ENCODE measurements at regions not wholly inside any gene's neighbourhood (a gene's known extent, or its start where the extent isn't known, plus 50 kb on each side); places are given as distances from the start of the nearest gene placed in this dataset.
"Not testable (repeated sequence)": the region's sequence is repeated elsewhere in the genome, so short reads cannot be mapped to it uniquely, and the experiment has no call there.

DNA sequence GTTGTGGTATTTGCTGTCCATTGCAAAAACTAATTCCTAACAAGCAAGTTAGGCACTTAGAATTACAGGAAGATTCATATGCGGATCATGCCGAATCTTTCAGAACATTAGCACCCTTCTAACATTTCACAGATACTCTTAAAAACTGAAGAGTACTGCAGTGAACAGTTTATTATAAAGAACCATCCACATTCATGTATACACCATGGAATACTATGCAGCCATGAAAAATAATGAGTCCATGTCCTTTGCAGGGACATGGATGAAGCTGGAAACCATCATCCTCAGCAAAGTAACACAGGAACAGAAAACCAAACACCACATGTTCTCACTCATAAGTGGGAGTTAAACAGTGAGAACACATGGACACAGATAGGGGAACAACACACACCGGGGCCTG is 319.9 kb downstream of the FGFR2 start:
- TF ChIP-seq CTCF, POLR2A (IDR thresholded peaks at IDR 0.05): not testable (repeated sequence)
